ENCODE measurements at regions not wholly inside any gene's neighbourhood (a gene's known extent, or its start where the extent isn't known, plus 50 kb on each side); places are given as distances from the start of the nearest gene placed in this dataset.

DNA sequence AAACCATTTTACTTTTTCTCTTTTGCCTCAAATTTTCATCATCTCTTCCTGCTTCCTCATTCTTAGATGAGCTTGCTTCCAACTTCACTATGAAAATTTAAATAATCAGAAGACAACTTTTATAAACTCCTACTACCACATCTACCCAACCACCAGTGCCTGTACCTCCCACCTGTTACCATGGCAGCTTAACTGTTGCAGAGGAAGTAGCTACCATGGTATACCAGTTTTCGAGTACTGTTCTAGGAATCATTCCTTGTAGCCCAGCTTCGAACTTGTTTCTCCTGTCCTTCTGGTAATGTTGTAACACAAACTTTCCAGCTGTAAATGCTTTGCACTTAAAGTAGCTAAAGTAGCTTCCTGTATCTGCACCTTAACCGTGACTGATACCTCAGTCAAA, 266.8 kb upstream of the NREP start:
- TF ChIP-seq, protein P1, sequence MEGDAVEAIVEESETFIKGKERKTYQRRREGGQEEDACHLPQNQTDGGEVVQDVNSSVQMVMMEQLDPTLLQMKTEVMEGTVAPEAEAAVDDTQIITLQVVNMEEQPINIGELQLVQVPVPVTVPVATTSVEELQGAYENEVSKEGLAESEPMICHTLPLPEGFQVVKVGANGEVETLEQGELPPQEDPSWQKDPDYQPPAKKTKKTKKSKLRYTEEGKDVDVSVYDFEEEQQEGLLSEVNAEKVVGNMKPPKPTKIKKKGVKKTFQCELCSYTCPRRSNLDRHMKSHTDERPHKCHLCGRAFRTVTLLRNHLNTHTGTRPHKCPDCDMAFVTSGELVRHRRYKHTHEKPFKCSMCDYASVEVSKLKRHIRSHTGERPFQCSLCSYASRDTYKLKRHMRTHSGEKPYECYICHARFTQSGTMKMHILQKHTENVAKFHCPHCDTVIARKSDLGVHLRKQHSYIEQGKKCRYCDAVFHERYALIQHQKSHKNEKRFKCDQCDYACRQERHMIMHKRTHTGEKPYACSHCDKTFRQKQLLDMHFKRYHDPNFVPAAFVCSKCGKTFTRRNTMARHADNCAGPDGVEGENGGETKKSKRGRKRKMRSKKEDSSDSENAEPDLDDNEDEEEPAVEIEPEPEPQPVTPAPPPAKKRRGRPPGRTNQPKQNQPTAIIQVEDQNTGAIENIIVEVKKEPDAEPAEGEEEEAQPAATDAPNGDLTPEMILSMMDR (IDR thresholded peaks at IDR 0.05 in 4 of 5, conservative IDR thresholded peaks at IDR 0.05 in 1 of 5), result no peak
- TF ChIP-seq POLR2A (IDR thresholded peaks at IDR 0.05), result no peak
